Prostate gland (tissue), 2 donors: ENCODE measurements at regions not wholly inside any gene's neighbourhood (a gene's known extent, or its start where the extent isn't known, plus 50 kb on each side); places are given as distances from the start of the nearest gene placed in this dataset.

Source experiments
- DNase-seq: peaks from one replicate; pipeline ENCODE4 v3.0.0-alpha.2; 2019; ENCODE audit warnings: low spot score
- H3K27ac ChIP-seq, 2 donors: fragments of 200-600 bp; sonication (generic); 2 replicates each; pipeline ENCODE4 v1.5.1; 2017 to 2019
- H3K27me3 ChIP-seq: fragments of 200-600 bp; sonication (generic); replicated peaks from 2 replicates; pipeline ENCODE4 v1.5.1; 2019; ENCODE audit not compliant: insufficient read depth
- H3K36me3 ChIP-seq, 2 donors: fragments of 200-600 bp; sonication (generic); 1 replicate in 1 of 2; 2 replicates in 1 of 2; pipeline versions ENCODE4 v1.5.1 to v1.8.1; 2017 to 2019
- H3K4me1 ChIP-seq: fragments of 200-600 bp; sonication (generic); replicated peaks from 2 replicates; pipeline ENCODE4 v1.5.1; 2019
- H3K4me3 ChIP-seq, 2 donors: fragments of 200-600 bp; sonication (generic); 2 replicates each; pipeline ENCODE4 v1.5.1; 2017 to 2019
- H3K9me3 ChIP-seq: fragments of 200-600 bp; sonication (generic); 2 replicates; pipeline ENCODE4 v1.5.1; 2017
- CTCF ChIP-seq, 4 experiments: fragments of 200-600 bp in 2 of 4; fragments of 450-650 bp in 2 of 4; sonication (generic) in 2 of 4; IDR thresholded peaks; 1 replicate in 3 of 4; 2 replicates in 1 of 4; pipeline ENCODE4 v1.5.1; 2016 to 2019; ENCODE audit warnings: antibody characterized with exemption in 4 of 4, mild to moderate bottlenecking in 2 of 4, moderate library complexity in 2 of 4
- POLR2A ChIP-seq: fragments of 450-650 bp; IDR thresholded peaks from one replicate; pipeline ENCODE4 v1.6.1; 2016; ENCODE audit warnings: antibody characterized with exemption, mild to moderate bottlenecking
- POLR2AphosphoS5 ChIP-seq: sonication (generic); formaldehyde crosslinking; IDR thresholded peaks from one replicate; pipeline ENCODE4 v1.6.1; 2017; ENCODE audit warnings: antibody characterized with exemption
- WGBS: methylation state at CpG from one replicate; pipeline ENCODE4 v1.1.5; 2018; 5-methylcytosine and 5-hydroxymethylcytosine counted together
- intact Hi-C: fragments of 100-400 bp; cut with DNase I; formaldehyde crosslinking; loops from one replicate; pipeline ENCODE4 v1.14.2; 2022

DNA sequence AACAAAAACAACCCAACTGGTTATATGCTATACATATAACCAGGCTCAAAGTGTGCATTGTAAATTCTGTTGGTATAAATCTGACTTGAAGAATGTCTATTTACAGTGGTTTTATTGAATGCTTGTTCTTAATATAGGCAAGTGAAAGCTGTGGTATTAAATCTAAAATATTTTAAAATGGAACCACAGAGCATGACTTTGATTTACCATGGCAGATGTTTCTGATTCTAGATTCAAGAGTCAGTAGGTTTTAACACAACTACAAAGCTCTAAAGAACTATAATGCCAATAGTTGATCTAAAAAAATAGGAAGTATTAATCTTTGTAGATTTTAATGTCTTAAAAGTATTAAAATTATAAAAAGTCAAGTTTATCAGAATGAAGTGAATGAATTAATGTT, 141.9 kb upstream of the PLSCR5 start:
- Histone ChIP-seq H3K27ac (no peak overlapping the region), H3K9me3 (no peaks in the 10 kb centered on the region), H3K27me3 (no peaks in the 10 kb centered on the region), H3K4me3 (no peak overlapping the region), H3K4me1 (no peaks in the 10 kb centered on the region), H3K36me3 (no peaks in the 10 kb centered on the region)
- intact Hi-C loops, result loop anchor here (10.0 kb wide), 1 partner anchor 448 kb away; no protein-coding TSS in a partner anchor
- DNase-seq, result no peak
- TF ChIP-seq POLR2A, result no peak
- TF ChIP-seq POLR2AphosphoS5, result no peak
- no peak for TF ChIP-seq CTCF (IDR thresholded peaks at IDR 0.05)

GRCh38 chr3:146746190-146746589, 141.0 kb upstream of the PLSCR5 start:
- Histone ChIP-seq H3K36me3 (no peaks in the 10 kb centered on the region), H3K27ac (no peak overlapping the region), H3K4me1 (no peaks in the 10 kb centered on the region), H3K27me3 (no peaks in the 10 kb centered on the region), H3K9me3 (no peaks in the 10 kb centered on the region), H3K4me3 (no peak overlapping the region)
- no peak for DNase-seq
- no peak for TF ChIP-seq POLR2AphosphoS5
- no peak for TF ChIP-seq POLR2A
- TF ChIP-seq CTCF (IDR thresholded peaks at IDR 0.05), result no peak
- intact Hi-C loops, result loop anchor here (10.0 kb wide), 1 partner anchor 449 kb away; no protein-coding TSS in a partner anchor

DNA sequence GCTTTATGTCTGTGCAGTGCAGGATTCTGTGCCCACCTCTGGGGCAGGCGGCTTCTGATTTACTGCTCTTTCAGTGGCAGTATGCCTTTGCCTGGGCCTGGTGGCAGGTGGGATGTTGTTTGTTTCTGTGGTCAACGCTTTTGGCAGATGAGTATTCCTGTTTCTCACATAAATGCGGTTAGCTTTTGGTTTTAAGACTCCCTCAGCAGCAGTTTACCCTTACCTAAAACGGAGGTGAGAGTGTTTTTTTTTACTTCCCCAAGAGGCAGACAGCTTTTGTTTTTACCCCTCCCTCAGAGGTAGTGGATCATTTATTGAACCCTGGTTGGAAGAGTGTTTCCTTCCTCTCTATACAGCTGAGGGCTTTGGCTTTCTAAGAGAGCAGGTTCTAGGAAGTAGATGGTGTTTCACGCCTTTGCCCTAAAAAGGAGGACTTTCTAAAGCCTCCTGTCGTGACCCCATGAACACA, 134.1 kb upstream of the PLSCR5 start:
- no peaks in the 10 kb centered on the region for H3K4me1 ChIP-seq
- intact Hi-C loops, result no loop called here

DNA sequence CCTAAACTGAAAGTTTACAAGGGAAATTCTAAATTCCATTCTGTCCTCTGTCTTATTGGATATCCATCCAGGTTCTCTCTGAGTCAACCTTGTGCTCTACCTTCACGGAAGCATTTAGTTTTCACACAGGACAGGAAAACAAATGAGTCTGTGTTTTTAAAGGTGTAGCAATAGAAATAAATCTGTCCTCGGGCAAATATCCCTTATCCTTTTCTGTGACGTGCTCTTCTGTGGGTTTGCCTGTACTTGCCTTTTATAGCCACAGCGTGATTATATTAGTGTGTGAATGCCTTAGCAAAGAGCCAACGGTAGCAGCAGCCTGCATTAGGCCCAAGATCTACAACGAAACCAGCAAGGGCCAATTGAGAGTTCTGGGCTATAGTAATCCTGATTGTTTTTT, 127.2 kb upstream of the PLSCR5 start:
- intact Hi-C loops, result no loop called here
- H3K9me3 ChIP-seq, result no peaks in the 10 kb centered on the region
- no peak for DNase-seq
- no peaks in the 10 kb centered on the region for H3K27me3 ChIP-seq
- 48% methylated on average over 6 of the region's 6 CpGs for WGBS
- no peak overlapping the region for H3K4me3 ChIP-seq
- no peaks in the 10 kb centered on the region for H3K36me3 ChIP-seq
- H3K27ac ChIP-seq, result no peak overlapping the region
- TF ChIP-seq POLR2A, result no peak
- no peak for TF ChIP-seq POLR2AphosphoS5
- no peak for TF ChIP-seq CTCF (IDR thresholded peaks at IDR 0.05)
- no peaks in the 10 kb centered on the region for H3K4me1 ChIP-seq

More for the DNA sequence above, 134.1 kb upstream of the PLSCR5 start:
- WGBS, result 71% methylated on average over 6 of the region's 6 CpGs
- TF ChIP-seq POLR2AphosphoS5, result no peak
- TF ChIP-seq POLR2A, result no peak
- TF ChIP-seq CTCF (IDR thresholded peaks at IDR 0.05), result no peak
- no peak for DNase-seq
- Histone ChIP-seq H3K4me3 (no peak overlapping the region), H3K27me3 (no peaks in the 10 kb centered on the region), H3K27ac (no peak overlapping the region), H3K9me3 (no peaks in the 10 kb centered on the region), H3K36me3 (no peaks in the 10 kb centered on the region)

- H3K4me1 ChIP-seq, result no peaks in the 10 kb centered on the region
- TF ChIP-seq POLR2AphosphoS5 (no peak), CTCF (IDR thresholded peaks at IDR 0.05) (no peak), POLR2A (no peak)
- H3K9me3 ChIP-seq, result no peaks in the 10 kb centered on the region
- no peak for DNase-seq
- H3K4me3 ChIP-seq, result no peak overlapping the region
- no peaks in the 10 kb centered on the region for H3K36me3 ChIP-seq
- H3K27ac ChIP-seq, result no peak overlapping the region
- no peaks in the 10 kb centered on the region for H3K27me3 ChIP-seq
- intact Hi-C loops, result no loop called here
Observed at GRCh38 chr3:146715170-146715569, 110.0 kb upstream of the PLSCR5 start.
